Globus pallidus (tissue), 1 donor: ENCODE measurements at regions not wholly inside any gene's neighbourhood (a gene's known extent, or its start where the extent isn't known, plus 50 kb on each side); places are given as distances from the start of the nearest gene placed in this dataset.
"Not testable (repeated sequence)": the region's sequence is repeated elsewhere in the genome, so short reads cannot be mapped to it uniquely, and the experiment has no call there.

Experiments used
- DNase-seq: peaks from one replicate; pipeline ENCODE4 v3.0.0-alpha.2; 2015; ENCODE audit warnings: low spot score

DNA sequence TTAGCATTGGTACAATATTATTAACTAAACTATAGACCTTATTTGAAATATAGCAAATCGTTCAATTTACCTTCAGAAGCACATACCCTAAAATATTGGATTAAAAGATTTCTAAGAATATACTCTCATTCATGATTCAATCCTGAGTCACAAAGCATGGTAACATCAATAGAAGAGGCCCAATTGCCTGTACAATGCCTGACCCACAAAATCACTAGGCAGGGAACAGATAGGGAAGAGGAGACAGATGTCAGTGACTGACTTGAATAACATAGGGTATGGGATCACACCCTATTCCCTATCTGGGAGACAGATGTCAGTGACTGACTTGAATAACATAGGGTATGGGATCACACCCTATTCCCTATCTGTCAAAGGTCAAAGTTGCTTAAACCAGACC is 611.6 kb upstream of the VRK2 start:
- no peak for DNase-seq

DNA sequence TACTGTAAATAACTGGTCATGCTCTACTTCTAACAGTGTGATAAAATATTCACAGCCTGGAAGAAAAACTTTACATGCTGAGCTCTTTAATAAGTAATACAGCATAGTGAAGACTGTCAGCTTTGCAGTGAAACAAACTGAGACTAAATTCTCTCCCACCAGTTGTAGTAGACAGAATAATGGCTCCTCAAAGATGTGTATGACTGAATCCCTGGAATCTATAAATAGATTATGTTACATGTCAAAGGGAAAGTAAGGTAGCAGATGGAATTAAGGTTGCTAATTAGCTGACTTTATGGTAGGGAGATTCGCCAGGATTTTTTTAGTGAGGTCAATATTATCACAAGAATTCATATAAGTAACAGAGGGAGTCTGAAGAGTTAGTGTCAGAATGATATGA is 609.5 kb upstream of the VRK2 start:
- DNase-seq, result no peak

DNA sequence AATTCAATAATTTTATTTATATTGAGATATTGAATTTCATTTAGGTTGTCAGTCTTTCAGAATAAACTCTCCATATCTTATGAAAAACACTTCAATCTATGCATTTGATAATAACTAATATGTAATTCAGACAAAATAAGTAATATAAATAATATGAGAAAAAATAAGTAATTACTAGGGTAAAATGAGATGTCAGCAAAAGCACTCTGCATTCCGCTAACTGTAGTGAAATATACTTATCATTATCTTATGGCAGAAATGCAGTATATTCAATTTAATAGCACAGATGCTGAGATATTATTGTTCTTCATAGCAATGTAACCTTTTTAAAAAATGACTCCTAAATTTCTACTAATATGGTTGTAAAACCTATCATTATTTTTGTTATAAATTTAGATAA is 606.2 kb upstream of the VRK2 start:
- no peak for DNase-seq

DNA sequence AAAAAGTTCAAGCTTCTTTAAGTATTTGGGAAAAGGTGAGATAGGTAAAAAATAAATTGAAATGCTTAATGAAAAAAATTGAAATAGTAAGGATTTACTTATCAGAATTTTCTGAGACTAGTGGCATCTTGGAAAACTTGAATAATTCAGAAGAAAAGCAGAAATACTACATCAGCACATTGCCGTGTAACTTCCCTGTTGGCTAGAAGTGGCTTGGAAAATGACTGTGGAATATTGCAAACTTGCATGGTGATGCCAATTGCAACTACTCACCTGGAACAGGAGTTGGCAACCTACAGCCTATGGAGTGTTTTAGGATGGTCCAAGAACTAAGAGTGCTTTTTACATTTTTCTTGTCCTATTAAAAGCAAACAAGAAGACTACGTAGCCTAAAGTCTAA is 603.5 kb upstream of the VRK2 start:
- DNase-seq, result no peak

DNA sequence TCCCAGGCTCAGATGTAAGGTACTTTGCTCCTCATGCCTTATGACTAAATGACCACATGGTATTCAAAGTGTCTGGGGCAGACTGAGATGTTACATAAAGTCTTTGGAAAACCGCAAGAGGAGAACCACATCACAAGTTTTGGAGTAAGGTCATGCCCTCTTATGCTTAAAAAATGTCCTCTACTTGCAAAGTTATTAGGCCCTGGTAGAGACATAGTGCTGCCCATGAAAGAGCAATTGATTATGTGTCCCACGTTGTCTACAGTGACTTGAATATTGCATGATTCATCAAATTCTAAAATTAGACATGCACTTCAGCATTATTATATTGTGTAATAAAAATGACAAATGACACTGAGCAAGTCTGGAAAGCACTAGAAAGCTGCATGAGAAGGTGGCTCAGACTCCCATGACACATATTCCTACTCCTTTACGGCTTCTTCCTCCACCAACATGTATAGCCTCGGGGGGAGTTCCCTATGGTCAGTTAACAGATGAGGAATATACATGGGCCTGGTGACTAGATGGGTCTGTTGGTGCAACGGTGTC is 602.6 kb upstream of the VRK2 start:
- DNase-seq, result no peak

DNA sequence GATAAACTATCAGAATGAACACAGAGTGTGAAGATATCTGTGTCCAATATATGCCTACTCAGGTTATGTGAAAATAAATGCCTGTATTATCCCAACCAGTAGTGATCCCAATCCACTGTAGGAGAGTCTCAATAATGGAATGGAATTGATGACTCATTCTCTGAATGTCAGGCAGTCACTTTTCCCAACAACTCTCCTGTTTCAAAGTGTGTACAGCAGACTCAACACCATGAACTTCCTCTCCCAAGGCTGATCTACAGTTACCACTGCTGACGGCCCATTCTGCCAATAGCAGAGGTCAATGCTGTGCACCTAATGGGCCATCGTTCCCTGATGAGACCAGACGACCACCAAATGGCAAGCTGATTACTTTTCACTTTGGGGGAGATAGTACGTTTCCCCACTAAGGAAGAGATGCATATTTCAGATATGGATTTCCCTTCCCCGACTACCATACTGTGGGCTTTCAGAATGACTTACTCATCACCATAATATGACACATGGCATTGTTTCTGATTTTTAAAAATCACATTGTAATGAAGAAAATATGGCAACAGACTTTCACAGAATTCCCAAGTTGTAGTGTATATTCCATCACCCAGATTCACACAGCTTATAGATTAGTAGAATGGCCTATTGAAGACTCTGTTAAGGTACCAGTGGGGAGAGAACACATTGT is 601.7 kb upstream of the VRK2 start:
- no peak for DNase-seq

DNA sequence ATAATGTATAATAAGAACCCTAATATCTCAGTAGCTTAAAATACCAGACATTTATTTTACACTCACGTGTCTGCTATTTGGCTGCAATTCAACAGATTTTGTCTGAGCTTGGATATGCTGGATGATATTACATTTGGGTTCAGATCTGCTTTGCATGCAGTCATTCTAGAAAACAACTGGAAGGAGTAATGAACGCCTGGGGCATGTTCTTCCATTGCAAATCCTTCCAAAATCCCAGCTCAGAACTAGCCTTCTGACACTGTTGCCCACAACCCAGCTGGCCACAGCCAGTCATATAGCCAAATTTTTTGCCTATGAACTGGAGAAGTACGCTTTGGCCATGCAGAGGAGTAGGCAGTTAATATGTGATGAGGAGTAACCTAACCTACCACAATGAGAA is 597.8 kb upstream of the VRK2 start:
- no peak for DNase-seq

DNA sequence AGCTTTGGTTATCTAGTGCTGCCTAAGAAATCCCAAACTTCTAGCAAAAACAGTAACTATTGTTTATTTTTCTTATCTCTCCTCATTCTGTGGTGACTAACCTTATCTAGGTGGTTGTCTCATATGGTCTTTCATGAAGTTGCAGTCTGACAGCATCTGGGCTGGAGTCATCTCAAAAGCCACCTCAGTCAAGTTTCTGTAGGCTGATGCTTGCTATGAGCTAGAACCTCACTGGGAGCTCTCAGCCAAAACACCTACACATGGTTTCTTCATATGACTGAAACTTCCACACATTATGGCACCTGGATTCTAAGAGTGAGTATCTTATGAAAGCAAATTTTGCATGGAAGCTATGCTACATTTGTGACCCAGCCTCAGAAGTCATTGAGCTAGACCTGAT is 596.4 kb upstream of the VRK2 start:
- DNase-seq, result no peak

DNA sequence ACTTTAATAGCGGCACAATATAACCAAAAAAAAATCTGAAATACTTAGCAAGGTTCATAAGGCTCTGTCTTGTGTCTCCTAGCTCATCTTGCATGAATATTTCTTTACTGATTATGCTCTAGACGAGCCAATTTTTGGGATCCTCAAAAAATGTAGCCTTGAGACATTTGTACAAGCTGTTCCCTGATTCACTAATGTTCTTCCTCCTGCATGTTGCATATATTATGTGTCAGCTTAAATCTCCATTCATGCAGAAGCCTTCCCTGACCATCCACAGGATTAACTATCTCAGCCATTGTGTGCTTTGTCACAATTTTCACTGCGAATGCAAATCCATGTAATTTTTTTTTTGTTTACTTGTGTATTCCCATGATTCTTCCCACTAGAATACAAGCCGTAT is 594.0 kb upstream of the VRK2 start:
- DNase-seq, result no peak

DNA sequence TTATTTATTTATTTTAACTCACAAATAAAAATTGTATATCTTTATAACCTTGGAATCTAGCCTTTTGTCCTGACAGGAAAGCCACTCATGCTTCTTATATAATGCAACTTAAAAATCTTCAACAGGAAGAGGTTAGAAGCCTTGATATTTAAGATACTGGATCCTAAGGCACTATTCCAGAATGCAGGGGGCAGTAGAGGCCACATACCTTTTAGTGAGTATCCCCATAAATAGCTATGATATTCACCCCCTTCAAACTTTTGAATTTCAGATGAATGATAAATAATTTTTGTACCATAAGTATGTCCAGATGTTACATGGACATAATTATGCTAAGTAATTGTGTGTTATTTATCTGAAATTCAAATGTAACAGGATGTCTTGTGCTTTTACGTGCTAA is 592.7 kb upstream of the VRK2 start:
- DNase-seq, result no peak

DNA sequence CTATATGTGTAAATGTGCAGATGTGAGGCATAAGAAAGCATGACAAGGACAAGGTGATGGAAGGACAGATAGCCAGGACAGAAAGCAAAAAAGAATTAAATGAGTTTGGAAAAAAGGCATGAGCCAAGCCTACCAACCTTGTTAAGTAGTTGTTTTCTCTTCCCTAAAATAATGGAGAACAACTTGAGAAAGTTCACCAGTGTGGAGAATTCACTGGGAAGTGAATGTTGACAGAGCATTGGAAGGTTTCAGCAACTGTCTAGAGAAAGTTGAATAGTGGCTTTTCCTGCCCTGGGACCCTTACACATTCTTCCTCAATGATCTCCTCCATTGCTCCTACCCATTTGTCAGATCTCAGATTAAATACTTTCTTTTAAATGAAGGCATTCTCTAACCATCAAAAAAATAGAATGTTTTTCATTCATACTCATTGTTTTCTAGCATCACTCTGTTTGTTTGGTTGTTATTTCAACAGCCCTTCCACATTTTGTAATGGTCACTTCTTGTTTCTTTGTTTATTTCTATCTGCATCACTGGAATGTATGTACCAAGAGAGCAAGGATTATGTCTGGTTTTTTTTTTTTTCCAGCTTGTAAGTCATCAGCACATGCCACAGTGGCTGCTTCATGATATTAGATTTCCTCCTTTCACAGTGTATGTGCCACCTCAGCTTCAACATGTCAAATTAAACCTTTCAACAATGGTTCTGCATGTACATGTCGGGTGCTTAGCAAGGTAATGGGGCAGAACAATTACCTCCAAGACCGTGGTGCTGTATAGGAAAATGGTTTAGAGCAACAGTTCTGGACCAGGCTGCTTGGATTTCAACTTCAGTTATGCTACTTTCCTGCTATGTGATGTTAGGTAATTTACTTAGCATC is 586.0 kb upstream of the VRK2 start:
- no peak for DNase-seq

DNA sequence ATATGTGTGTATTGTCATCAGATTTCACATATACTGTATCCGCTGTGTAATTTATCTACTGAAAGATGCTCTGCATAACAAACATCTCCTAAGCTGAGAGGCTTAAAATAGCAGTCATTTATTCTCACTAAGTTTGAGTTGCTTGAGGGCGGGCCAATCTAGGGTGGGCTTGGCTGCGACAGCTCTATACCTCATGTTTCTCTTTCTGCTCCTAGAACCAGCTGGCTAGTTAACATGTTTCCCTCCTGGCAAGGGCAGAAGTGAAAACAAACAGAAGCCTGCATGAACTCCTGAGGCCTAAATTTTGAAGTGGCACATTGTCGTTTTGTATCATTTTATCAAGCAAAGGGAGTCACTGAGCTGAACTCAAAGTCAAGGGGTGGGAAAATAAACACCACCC is 585.0 kb upstream of the VRK2 start:
- no peak for DNase-seq

DNA sequence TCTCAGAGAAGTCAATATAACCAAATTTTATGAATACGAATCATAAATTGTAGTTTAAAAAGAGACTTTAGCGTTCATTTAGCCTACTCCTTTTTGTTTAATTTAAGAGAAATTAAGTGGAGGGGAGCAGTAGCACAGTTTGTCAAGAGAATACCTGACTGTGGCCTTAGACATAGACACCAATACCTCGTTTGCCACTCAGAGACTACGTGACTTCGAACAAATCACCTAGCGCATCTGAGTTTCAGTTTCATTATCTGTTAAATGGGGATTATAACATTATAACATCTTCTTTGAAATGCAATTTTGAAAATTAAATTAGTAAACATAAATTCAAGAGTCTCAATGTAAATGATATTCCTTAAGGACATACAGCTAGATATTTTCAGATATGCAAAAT is 581.5 kb upstream of the VRK2 start:
- DNase-seq, result no peak

DNA sequence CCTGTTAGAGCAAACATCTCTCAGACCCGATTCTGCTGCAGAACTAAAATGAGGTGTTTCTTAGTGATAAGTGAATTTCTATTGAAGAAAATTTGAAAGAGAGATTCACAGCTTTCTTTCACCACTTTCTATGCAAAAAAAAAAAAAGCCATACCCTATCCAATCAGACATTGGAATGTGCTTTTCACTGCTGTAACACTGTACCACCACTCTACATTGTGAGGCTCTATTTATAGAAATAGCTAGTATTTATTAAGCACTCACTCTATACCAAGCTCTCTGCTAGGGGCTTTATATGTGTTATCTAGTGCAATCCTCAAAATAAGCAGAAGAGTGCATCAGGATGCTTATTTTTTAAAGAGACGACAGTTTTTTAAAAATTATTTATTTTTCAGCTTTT is 580.6 kb upstream of the VRK2 start:
- DNase-seq, result no peak

DNA sequence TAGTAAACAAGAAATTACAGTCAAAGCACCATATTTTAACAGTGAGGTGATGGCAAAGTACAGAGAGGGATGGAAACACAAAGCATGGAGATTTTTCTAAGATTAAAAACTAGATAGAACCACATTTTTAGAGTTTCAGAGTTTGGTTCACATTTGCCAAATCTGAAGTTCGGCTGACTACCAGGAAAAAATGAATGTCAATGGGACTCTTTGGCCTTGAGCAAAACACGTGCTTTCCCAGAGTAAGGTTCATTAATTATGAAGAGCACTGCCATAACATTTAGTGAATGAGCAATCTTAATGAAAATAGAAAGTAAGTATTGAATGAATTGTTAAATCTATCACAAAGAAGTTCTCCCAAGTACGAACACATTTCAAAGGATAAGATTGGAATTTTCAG is 571.2 kb upstream of the VRK2 start:
- DNase-seq, result no peak

DNA sequence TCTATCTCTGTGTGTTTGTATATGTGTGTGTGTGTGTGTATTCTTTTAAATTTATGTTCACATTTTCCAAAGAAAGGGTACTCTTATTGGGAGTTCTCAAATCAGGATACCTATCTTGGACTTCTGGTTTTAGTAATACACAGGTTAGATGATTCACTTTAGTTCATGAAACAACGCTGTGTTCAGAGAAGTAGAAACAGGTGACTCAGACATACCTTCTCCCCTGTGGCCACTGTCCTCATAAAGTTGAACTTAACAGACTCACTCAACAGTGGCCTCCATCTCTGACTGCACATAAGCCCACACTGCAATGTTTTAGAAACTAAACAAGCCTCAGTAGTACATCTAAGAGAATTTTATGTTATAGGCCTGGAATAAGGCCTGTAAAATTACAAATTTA is 566.6 kb upstream of the VRK2 start:
- no peak for DNase-seq

DNA sequence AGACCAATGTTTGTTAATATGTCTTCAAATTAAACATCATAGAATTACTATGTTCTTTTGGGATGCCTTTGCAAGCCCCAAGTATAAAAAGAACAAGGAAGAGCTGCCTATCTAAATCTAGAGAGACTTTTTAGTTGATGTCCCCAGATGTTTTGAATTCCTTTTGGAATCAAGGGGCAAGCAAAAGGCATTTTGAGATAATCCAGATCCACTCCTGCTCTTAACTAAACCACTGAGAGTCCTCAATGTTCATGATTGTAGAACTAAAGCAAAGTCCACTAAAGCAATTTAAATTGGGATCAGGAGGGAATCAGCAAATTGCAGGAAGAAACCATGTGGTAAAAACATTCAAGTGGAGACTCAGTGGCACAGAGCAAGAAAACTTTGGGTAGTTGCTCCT is 558.5 kb upstream of the VRK2 start:
- DNase-seq, result no peak

DNA sequence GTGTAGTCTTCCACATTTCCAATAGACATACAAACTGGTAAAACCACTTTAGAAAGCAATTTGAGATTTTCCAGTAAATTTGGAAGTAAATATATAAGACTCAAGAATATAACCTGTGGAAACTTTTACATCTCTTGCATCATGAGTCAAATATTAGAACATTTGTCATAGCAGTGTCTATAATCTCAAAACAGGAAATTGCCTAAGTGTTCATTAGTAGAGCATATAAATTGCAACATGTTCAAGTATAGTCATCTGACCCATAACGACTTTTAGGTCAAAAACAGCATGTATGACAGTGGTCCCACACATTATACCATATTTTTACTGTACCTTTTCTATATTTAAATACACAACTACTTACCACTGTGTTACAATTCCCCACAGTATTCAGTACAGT is 555.9 kb upstream of the VRK2 start:
- no peak for DNase-seq

DNA sequence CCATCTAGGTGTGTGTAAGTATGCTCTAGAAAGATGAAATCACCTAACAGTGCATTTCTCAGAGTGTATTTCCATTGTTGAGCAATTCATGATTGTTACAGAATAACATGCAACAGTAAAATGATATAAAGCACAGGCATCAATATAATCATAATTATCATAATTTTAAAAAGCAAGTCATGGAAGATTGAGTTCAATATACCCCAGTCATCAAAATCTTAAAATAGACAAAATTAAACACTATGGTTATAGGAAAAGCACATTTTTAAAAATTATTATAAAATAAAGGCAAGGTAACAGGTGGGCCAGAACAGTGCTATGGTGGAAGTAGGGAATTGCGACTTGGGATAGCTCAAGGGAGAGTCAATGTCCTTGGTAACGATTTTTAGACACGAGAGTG is 555.4 kb upstream of the VRK2 start:
- DNase-seq, result no peak

DNA sequence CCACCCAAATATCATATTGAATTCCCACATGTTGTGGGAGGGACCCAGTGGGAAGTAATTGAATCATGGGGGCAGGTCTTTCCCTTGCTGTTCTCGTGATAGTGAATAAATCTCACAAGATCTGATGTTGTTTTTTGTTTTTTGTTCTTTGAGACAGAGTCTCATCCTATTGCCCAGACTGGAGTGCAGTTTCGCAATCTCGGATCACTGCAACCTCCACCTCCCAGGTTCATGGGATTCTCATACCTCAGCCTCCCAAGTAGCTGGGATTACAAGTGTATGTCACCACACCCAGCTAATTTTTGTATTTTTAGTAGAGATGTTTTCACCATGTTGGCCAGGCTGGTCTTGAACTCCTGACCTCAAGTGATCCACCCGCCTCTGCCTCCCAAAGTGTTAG is 552.6 kb upstream of the VRK2 start:
- DNase-seq, result not testable (repeated sequence)

DNA sequence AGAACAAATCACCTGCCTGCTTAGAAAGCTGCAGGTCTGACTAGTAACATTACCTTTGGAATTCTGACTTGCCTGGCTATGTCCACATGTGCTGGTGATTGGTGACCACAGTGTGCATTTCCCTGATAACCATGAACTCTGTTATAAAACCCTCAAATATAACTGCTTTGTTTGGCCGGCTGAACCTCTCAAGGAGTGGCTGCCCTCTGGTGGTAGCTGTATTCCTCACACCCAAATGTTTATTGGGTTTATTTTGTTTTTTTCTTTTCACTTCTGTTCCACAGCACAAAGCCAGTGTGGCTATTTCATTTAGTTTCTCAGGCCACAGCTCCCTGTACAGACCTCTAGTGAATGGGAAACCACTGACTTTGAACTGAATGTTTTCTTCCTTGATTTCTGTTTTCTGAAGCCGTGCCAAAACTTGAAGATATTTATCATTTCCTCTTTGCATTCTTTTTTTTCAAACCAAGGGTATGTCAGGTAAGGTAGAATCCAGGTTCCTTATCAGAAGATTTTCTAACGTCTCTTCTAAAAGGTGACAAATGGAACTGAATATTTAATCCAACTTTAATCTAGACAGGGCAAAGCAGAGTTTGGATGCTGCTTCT is 549.0 kb upstream of the VRK2 start:
- peak; percentile 31 for DNase-seq

DNA sequence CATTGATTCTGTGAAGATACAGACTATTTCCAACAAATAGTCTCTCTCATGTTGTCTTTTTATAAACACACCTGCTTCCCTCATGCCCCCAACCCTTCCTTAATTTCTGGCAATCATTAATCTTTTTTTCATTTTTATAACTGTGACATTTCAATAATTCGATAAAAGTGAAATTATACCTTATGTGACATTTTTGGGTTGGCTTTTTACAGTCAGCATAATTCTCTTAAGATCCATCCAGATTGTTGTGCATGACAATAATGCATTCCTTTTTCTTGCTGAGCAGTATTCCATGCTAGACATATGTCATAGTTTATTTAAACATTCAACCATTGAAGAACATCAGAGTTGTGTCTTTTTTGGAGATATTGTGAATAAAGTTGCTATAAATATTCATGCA is 541.8 kb upstream of the VRK2 start:
- DNase-seq, result no peak

DNA sequence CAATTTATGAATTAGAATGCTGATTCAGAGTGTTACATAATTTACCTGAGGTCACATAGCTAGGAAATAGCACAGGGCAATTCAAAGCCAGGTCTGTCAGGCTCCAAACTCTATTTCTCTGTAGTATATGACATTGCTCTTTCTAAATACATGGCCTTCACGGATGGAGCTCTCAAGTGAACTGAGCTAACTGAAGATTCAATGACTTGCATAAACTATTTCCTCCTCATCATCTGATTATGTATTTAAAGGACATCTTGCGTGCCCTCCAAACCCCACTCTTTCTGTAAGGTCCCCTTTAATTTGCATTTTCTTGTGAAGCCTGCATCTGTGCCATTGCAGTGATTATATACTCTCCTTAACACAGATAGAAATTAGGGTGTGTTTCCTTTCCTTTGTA is 537.4 kb upstream of the VRK2 start:
- no peak for DNase-seq
